CD4-positive, alpha-beta memory T cell (primary cell): ENCODE measurements at regions not wholly inside any gene's neighbourhood (a gene's known extent, or its start where the extent isn't known, plus 50 kb on each side); places are given as distances from the start of the nearest gene placed in this dataset.

Experiments
- CTCF ChIA-PET: fragments of 350-600 bp; sonication (Branson Sonifier 250); formaldehyde crosslinking; loops from one replicate; lab custom pipeline; 2021; ENCODE audit warnings: inconsistent platforms; ENCODE audit not compliant: partially characterized antibody; lab: Charles Lee
- POLR2A ChIA-PET: fragments of 350-600 bp; sonication (Branson Sonifier 250); formaldehyde crosslinking; loops from one replicate; lab custom pipeline; 2021; ENCODE audit not compliant: partially characterized antibody; lab: Charles Lee
- DNase-seq, 5 donors: peaks; one replicate each; pipeline versions ENCODE4 v3.0.0 to v3.0.0-alpha.2; 2020 to 2022; ENCODE audit warnings: mixed read lengths in 1 of 5
- H3K27ac ChIP-seq: one replicate; pipeline ENCODE4 v1.7.0; 2013; ENCODE audit warnings: low read depth, low read length
- H3K27me3 ChIP-seq: 2 replicates; pipeline ENCODE4 v1.7.0; 2013; ENCODE audit warnings: mild to moderate bottlenecking, low read length, moderate library complexity; ENCODE audit not compliant: insufficient read depth
- H3K36me3 ChIP-seq: 2 replicates; pipeline ENCODE4 v1.7.0; 2013; ENCODE audit warnings: mild to moderate bottlenecking, low read length, moderate library complexity; ENCODE audit not compliant: insufficient read depth
- H3K4me1 ChIP-seq: 2 replicates; pipeline ENCODE4 v1.7.0; 2013; ENCODE audit warnings: mild to moderate bottlenecking, low read length, moderate library complexity; ENCODE audit not compliant: insufficient read depth
- H3K4me3 ChIP-seq, 2 donors: one replicate each; pipeline ENCODE4 v1.7.0; 2013; ENCODE audit warnings: low read length in 2 of 2, mild to moderate bottlenecking in 1 of 2
- H3K9me3 ChIP-seq, 2 donors: one replicate each; pipeline ENCODE4 v1.7.0; 2013; ENCODE audit warnings: low read length in 2 of 2, control low read depth in 1 of 2; ENCODE audit not compliant: control insufficient read depth in 1 of 2
- H3K27ac Mint-ChIP-seq, 7 donors: one replicate each; pipeline ENCODE4 v1.8.0; 2020 to 2021; ENCODE audit warnings: mixed read lengths in 7 of 7, mild to moderate bottlenecking in 6 of 7, inconsistent platforms in 3 of 7, moderate library complexity in 3 of 7
- H3K27me3 Mint-ChIP-seq, 2 donors: one replicate each; pipeline ENCODE4 v1.8.0; 2020 to 2021; ENCODE audit warnings: mixed read lengths in 2 of 2
- H3K36me3 Mint-ChIP-seq, 2 donors: one replicate each; pipeline ENCODE4 v1.8.0; 2020 to 2021; ENCODE audit warnings: mixed read lengths in 2 of 2, inconsistent platforms in 1 of 2, mild to moderate bottlenecking in 1 of 2
- H3K4me1 Mint-ChIP-seq, 4 donors: one replicate each; pipeline ENCODE4 v1.8.0; 2020 to 2021; ENCODE audit warnings: mixed read lengths in 4 of 4, mild to moderate bottlenecking in 1 of 4
- H3K4me3 Mint-ChIP-seq, 8 donors: one replicate each; pipeline ENCODE4 v1.8.0; 2020 to 2021; ENCODE audit warnings: mixed read lengths in 8 of 8, mild to moderate bottlenecking in 7 of 8, moderate library complexity in 6 of 8, inconsistent platforms in 3 of 8
- H3K9me3 Mint-ChIP-seq, 8 donors: one replicate each; pipeline ENCODE4 v1.8.0; 2020 to 2021; ENCODE audit warnings: mixed read lengths in 8 of 8, mild to moderate bottlenecking in 5 of 8, inconsistent platforms in 3 of 8, moderate library complexity in 1 of 8
- intact Hi-C: fragments of 100-400 bp; cut with micrococcal nuclease; formaldehyde crosslinking; loops from one replicate; pipeline ENCODE4 v1.15.1; 2023

GRCh38 chr9:22857316-22857715, 410.7 kb downstream of the DMRTA1 start:
- H3K27me3 ChIP-seq = no peaks in the 10 kb centered on the region
- DNase-seq = no peak
- intact Hi-C loops = no loop called here
- no peaks in the 10 kb centered on the region for H3K9me3 ChIP-seq
- no peak overlapping the region for H3K4me3 ChIP-seq
- H3K36me3 ChIP-seq = no peaks in the 10 kb centered on the region
- ChIA-PET CTCF (no interaction called here), POLR2A (no interaction called here)
- Mint-ChIP-seq H3K36me3 (no peaks in the 10 kb centered on the region), H3K9me3 (peaks cover 10 to 25% (median 15%) of the 10 kb centered on the region in 8 donors), H3K4me3 (no peak overlapping the region), H3K27me3 (no peaks in the 10 kb centered on the region), H3K27ac (no peak overlapping the region), H3K4me1 (no peaks in the 10 kb centered on the region)
- H3K4me1 ChIP-seq = no peaks in the 10 kb centered on the region
- H3K27ac ChIP-seq = no peak overlapping the region

GRCh38 chr9:22863106-22863505, 416.5 kb downstream of the DMRTA1 start:
- CTCF ChIA-PET = no interaction called here
- Mint-ChIP-seq H3K4me3 (no peak overlapping the region), H3K4me1 (no peaks in the 10 kb centered on the region), H3K9me3 (peaks cover 11 to 29% (median 17%) of the 10 kb centered on the region in 8 donors), H3K27ac (no peak overlapping the region), H3K36me3 (no peaks in the 10 kb centered on the region), H3K27me3 (no peaks in the 10 kb centered on the region)
- Histone ChIP-seq H3K9me3 (no peaks in the 10 kb centered on the region), H3K27me3 (no peaks in the 10 kb centered on the region), H3K4me1 (no peaks in the 10 kb centered on the region), H3K36me3 (no peaks in the 10 kb centered on the region), H3K4me3 (no peak overlapping the region), H3K27ac (no peak overlapping the region)
- no peak for DNase-seq
- POLR2A ChIA-PET = no interaction called here
- intact Hi-C loops = no loop called here

- H3K27ac Mint-ChIP-seq = no peak overlapping the region
- no peak overlapping the region for H3K4me3 ChIP-seq
- H3K27me3 ChIP-seq = no peaks in the 10 kb centered on the region
- no peaks in the 10 kb centered on the region for H3K27me3 Mint-ChIP-seq
- no peaks in the 10 kb centered on the region for H3K9me3 ChIP-seq
- CTCF ChIA-PET = no interaction called here
- H3K36me3 Mint-ChIP-seq = no peaks in the 10 kb centered on the region
- H3K36me3 ChIP-seq = no peaks in the 10 kb centered on the region
- no peaks in the 10 kb centered on the region for H3K4me1 Mint-ChIP-seq
- H3K27ac ChIP-seq = no peak overlapping the region
- intact Hi-C loops = no loop called here
- POLR2A ChIA-PET = no interaction called here
- peaks cover 11 to 26% (median 15%) of the 10 kb centered on the region in 8 donors for H3K9me3 Mint-ChIP-seq
- DNase-seq = no peak
- no peaks in the 10 kb centered on the region for H3K4me1 ChIP-seq
- no peak overlapping the region for H3K4me3 Mint-ChIP-seq
Observed at GRCh38 chr9:22863736-22864135, 417.1 kb downstream of the DMRTA1 start.

- H3K27me3 ChIP-seq = no peaks in the 10 kb centered on the region
- Mint-ChIP-seq H3K9me3 (peaks cover 0 to 8% (median 0%) of the 10 kb centered on the region in 8 donors), H3K27ac (no peak overlapping the region), H3K27me3 (no peaks in the 10 kb centered on the region), H3K36me3 (no peaks in the 10 kb centered on the region), H3K4me1 (no peaks in the 10 kb centered on the region), H3K4me3 (no peak overlapping the region)
- intact Hi-C loops = no loop called here
- DNase-seq = no peak
- no peaks in the 10 kb centered on the region for H3K9me3 ChIP-seq
- no peaks in the 10 kb centered on the region for H3K4me1 ChIP-seq
- CTCF ChIA-PET = no interaction called here
- H3K36me3 ChIP-seq = no peaks in the 10 kb centered on the region
- H3K4me3 ChIP-seq = no peak overlapping the region
- no peak overlapping the region for H3K27ac ChIP-seq
- POLR2A ChIA-PET = no interaction called here
Observed at GRCh38 chr9:22893196-22893843, 446.7 kb downstream of the DMRTA1 start.

- Mint-ChIP-seq H3K36me3 (no peaks in the 10 kb centered on the region), H3K27me3 (no peaks in the 10 kb centered on the region), H3K4me3 (no peak overlapping the region), H3K4me1 (no peaks in the 10 kb centered on the region), H3K27ac (no peak overlapping the region), H3K9me3 (peaks cover 0 to 5% (median 0%) of the 10 kb centered on the region in 8 donors)
- no peak overlapping the region for H3K27ac ChIP-seq
- no peaks in the 10 kb centered on the region for H3K4me1 ChIP-seq
- DNase-seq = no peak
- no peaks in the 10 kb centered on the region for H3K27me3 ChIP-seq
- ChIA-PET CTCF (no interaction called here), POLR2A (no interaction called here)
- no peaks in the 10 kb centered on the region for H3K36me3 ChIP-seq
- intact Hi-C loops = no loop called here
- H3K9me3 ChIP-seq = peaks cover 0 to 3% of the 10 kb centered on the region in 2 donors
- no peak overlapping the region for H3K4me3 ChIP-seq
Observed at GRCh38 chr9:22898591-22898990, 452.0 kb downstream of the DMRTA1 start.

GRCh38 chr9:22911632-22912031, 465.0 kb downstream of the DMRTA1 start:
- intact Hi-C loops = no loop called here
- Histone ChIP-seq H3K4me3 (no peak overlapping the region), H3K27ac (no peak overlapping the region), H3K27me3 (no peaks in the 10 kb centered on the region), H3K4me1 (no peaks in the 10 kb centered on the region), H3K9me3 (no peaks in the 10 kb centered on the region), H3K36me3 (no peaks in the 10 kb centered on the region)
- Mint-ChIP-seq H3K4me1 (no peaks in the 10 kb centered on the region), H3K9me3 (peaks cover 0 to 18% (median 6%) of the 10 kb centered on the region in 8 donors), H3K27me3 (no peaks in the 10 kb centered on the region), H3K36me3 (no peaks in the 10 kb centered on the region), H3K4me3 (no peak overlapping the region), H3K27ac (no peak overlapping the region)
- ChIA-PET CTCF (no interaction called here), POLR2A (no interaction called here)
- no peak for DNase-seq

- Mint-ChIP-seq H3K27me3 (no peaks in the 10 kb centered on the region), H3K36me3 (no peaks in the 10 kb centered on the region), H3K4me1 (no peaks in the 10 kb centered on the region), H3K27ac (no peak overlapping the region), H3K4me3 (no peak overlapping the region), H3K9me3 (peaks cover 0 to 18% (median 6%) of the 10 kb centered on the region in 8 donors)
- no peak for DNase-seq
- ChIA-PET POLR2A (no interaction called here), CTCF (no interaction called here)
- intact Hi-C loops = no loop called here
- no peak overlapping the region for H3K27ac ChIP-seq
- H3K9me3 ChIP-seq = no peaks in the 10 kb centered on the region
- no peaks in the 10 kb centered on the region for H3K27me3 ChIP-seq
- H3K36me3 ChIP-seq = no peaks in the 10 kb centered on the region
- no peak overlapping the region for H3K4me3 ChIP-seq
- no peaks in the 10 kb centered on the region for H3K4me1 ChIP-seq
Observed at GRCh38 chr9:22913026-22913425, 466.4 kb downstream of the DMRTA1 start.
